ENCODE measurements at regions not wholly inside any gene's neighbourhood (a gene's known extent, or its start where the extent isn't known, plus 50 kb on each side); places are given as distances from the start of the nearest gene placed in this dataset.

- H3K9me3 ChIP-seq (ENCODE audit: low read depth, low read length, poor library complexity, severe bottlenecking), result no peaks in the 10 kb centered on the region
- DNase-seq (ENCODE audit: low spot score), result no peak
- TF ChIP-seq EZH2 (IDR thresholded peaks at IDR 0.05; ENCODE audit: borderline replicate concordance, low read depth, low read length, poor library complexity, severe bottlenecking) (no peak), CTCF (conservative IDR thresholded peaks at IDR 0.05; ENCODE audit: low read depth, low read length) (no peak)
- CTCF ChIA-PET, result no interaction called here
- H3K27me3 ChIP-seq (replicated peaks; ENCODE audit: insufficient read depth, low read depth, low read length, poor library complexity), result no peaks in the 10 kb centered on the region
- intact Hi-C loops (cut with micrococcal nuclease; ENCODE audit: unreplicated experiment), result no loop called here
- POLR2A ChIA-PET (ENCODE audit: low non-redundant PET), result no interaction called here
- peaks cover 11% of the 10 kb centered on the region for H3K4me1 ChIP-seq (ENCODE audit: insufficient read depth, low read length, poor library complexity, severe bottlenecking)
- no peak overlapping the region for H3K4me3 ChIP-seq (ENCODE audit: low read depth, low read length, poor library complexity, severe bottlenecking)
- BruUV-seq (replicated peaks), result no TSS peak
- no peak overlapping the region for H3K27ac ChIP-seq (ENCODE audit: low read depth, low read length, poor library complexity, severe bottlenecking)
- H3K36me3 ChIP-seq (ENCODE audit: insufficient read depth, low read length, poor library complexity, severe bottlenecking), result no peaks in the 10 kb centered on the region
Observed at GRCh38 chr4:159435561-159436023, 332.7 kb downstream of the RAPGEF2 start.

GRCh38 chr4:159443975-159444374 is 341.1 kb downstream of the RAPGEF2 start:
- Histone ChIP-seq H3K27ac (ENCODE audit: low read depth, low read length, poor library complexity, severe bottlenecking) (no peak overlapping the region), H3K4me3 (ENCODE audit: low read depth, low read length, poor library complexity, severe bottlenecking) (no peak overlapping the region), H3K36me3 (ENCODE audit: insufficient read depth, low read length, poor library complexity, severe bottlenecking) (no peaks in the 10 kb centered on the region), H3K9me3 (ENCODE audit: low read depth, low read length, poor library complexity, severe bottlenecking) (no peaks in the 10 kb centered on the region), H3K27me3 (replicated peaks; ENCODE audit: insufficient read depth, low read depth, low read length, poor library complexity) (no peaks in the 10 kb centered on the region), H3K4me1 (ENCODE audit: insufficient read depth, low read length, poor library complexity, severe bottlenecking) (no peaks in the 10 kb centered on the region)
- TF ChIP-seq CTCF (conservative IDR thresholded peaks at IDR 0.05; ENCODE audit: low read depth, low read length) (no peak), EZH2 (IDR thresholded peaks at IDR 0.05; ENCODE audit: borderline replicate concordance, low read depth, low read length, poor library complexity, severe bottlenecking) (no peak)
- DNase-seq (ENCODE audit: low spot score), result no peak
- BruUV-seq (replicated peaks), result no TSS peak
- CTCF ChIA-PET, result no interaction called here
- intact Hi-C loops (cut with micrococcal nuclease; ENCODE audit: unreplicated experiment), result loop anchor here (10.0 kb wide), 2 partner anchors 149 to 429 kb away; no protein-coding TSS in a partner anchor
- POLR2A ChIA-PET (ENCODE audit: low non-redundant PET), result no interaction called here

- Histone ChIP-seq H3K27ac (ENCODE audit: low read depth, low read length, poor library complexity, severe bottlenecking) (no peak overlapping the region), H3K4me3 (ENCODE audit: low read depth, low read length, poor library complexity, severe bottlenecking) (no peak overlapping the region), H3K9me3 (ENCODE audit: low read depth, low read length, poor library complexity, severe bottlenecking) (no peaks in the 10 kb centered on the region), H3K27me3 (replicated peaks; ENCODE audit: insufficient read depth, low read depth, low read length, poor library complexity) (no peaks in the 10 kb centered on the region), H3K36me3 (ENCODE audit: insufficient read depth, low read length, poor library complexity, severe bottlenecking) (no peaks in the 10 kb centered on the region), H3K4me1 (ENCODE audit: insufficient read depth, low read length, poor library complexity, severe bottlenecking) (no peaks in the 10 kb centered on the region)
- POLR2A ChIA-PET (ENCODE audit: low non-redundant PET), result no interaction called here
- intact Hi-C loops (cut with micrococcal nuclease; ENCODE audit: unreplicated experiment), result loop anchor here (5.0 to 10.0 kb wide), 3 partner anchors 150 to 1182 kb away; no protein-coding TSS in a partner anchor
- CTCF ChIA-PET, result no interaction called here
- TF ChIP-seq EZH2 (IDR thresholded peaks at IDR 0.05; ENCODE audit: borderline replicate concordance, low read depth, low read length, poor library complexity, severe bottlenecking) (no peak), CTCF (conservative IDR thresholded peaks at IDR 0.05; ENCODE audit: low read depth, low read length) (peak; percentile 43)
- peak; percentile 52 for DNase-seq (ENCODE audit: low spot score)
- BruUV-seq (replicated peaks), result no TSS peak
Observed at GRCh38 chr4:159444678-159445077, 341.8 kb downstream of the RAPGEF2 start.

Measured in A673 (cell line).